OCI-LY1 (cell line): ENCODE measurements at regions not wholly inside any gene's neighbourhood (a gene's known extent, or its start where the extent isn't known, plus 50 kb on each side); places are given as distances from the start of the nearest gene placed in this dataset.
A peak's percentile ranks its signal among the peaks of the same experiment; 100 is the strongest.

Experiments used
- H2AFZ ChIP-seq: fragments of 200-600 bp; sonication (generic), shearing (Covaris generic); 2 replicates; pipeline ENCODE4 v1.6.0; 2014; ENCODE audit warnings: antibody characterized with exemption, mild to moderate bottlenecking, low read length
- H3F3A ChIP-seq: fragments of 200-600 bp; sonication (generic), shearing (Covaris generic); 2 replicates; pipeline ENCODE4 v1.6.0; 2014; ENCODE audit warnings: mild to moderate bottlenecking, antibody characterized with exemption, low read length, moderate library complexity; ENCODE audit not compliant: insufficient read depth
- H3K27ac ChIP-seq: fragments of 200-600 bp; sonication (generic); 2 replicates; pipeline ENCODE4 v1.5.1; 2014; ENCODE audit warnings: low read length, mixed run types, mild to moderate bottlenecking, low read depth; ENCODE audit not compliant: poor library complexity, severe bottlenecking
- H3K27me3 ChIP-seq: fragments of 200-600 bp; sonication (generic); 2 replicates; pipeline ENCODE4 v1.6.0; 2014; ENCODE audit warnings: antibody characterized with exemption, mild to moderate bottlenecking, low read length, moderate library complexity; ENCODE audit not compliant: insufficient read depth
- H3K36me3 ChIP-seq: fragments of 200-600 bp; sonication (generic); 2 replicates; pipeline ENCODE4 v1.6.1; 2014; ENCODE audit warnings: mild to moderate bottlenecking, antibody characterized with exemption, low read length, moderate library complexity, mixed read lengths; ENCODE audit not compliant: insufficient read depth
- H3K4me1 ChIP-seq: fragments of 200-600 bp; sonication (generic); 2 replicates; pipeline ENCODE4 v1.5.1; 2014; ENCODE audit warnings: mild to moderate bottlenecking, low read length, moderate library complexity; ENCODE audit not compliant: insufficient read depth, severe bottlenecking
- H3K4me2 ChIP-seq: fragments of 200-600 bp; sonication (generic), shearing (Covaris generic); 2 replicates; pipeline ENCODE4 v1.6.1; 2014; ENCODE audit warnings: low read length
- H3K4me3 ChIP-seq: fragments of 200-600 bp; sonication (generic); 2 replicates; pipeline ENCODE4 v1.5.1; 2014; ENCODE audit warnings: low read length, low read depth, mild to moderate bottlenecking, mixed read lengths; ENCODE audit not compliant: poor library complexity, severe bottlenecking
- H3K79me2 ChIP-seq: fragments of 200-600 bp; shearing (Covaris generic); 2 replicates; pipeline ENCODE4 v1.6.1; 2016; ENCODE audit warnings: mixed run types, low read length, mixed read lengths; ENCODE audit not compliant: insufficient read depth
- H3K9ac ChIP-seq: fragments of 200-600 bp; sonication (generic), shearing (Covaris generic); 2 replicates; pipeline ENCODE4 v1.6.1; 2014; ENCODE audit warnings: mild to moderate bottlenecking, low read length, mixed read lengths
- H3K9me2 ChIP-seq: fragments of 200-600 bp; sonication (generic), shearing (Covaris generic); 2 replicates; pipeline ENCODE4 v1.6.1; 2014; ENCODE audit warnings: low read depth, mild to moderate bottlenecking, low read length, mixed read lengths
- H3K9me3 ChIP-seq: fragments of 200-600 bp; shearing (Covaris generic); 2 replicates; pipeline ENCODE4 v1.6.1; 2014; ENCODE audit warnings: low read length, mixed read lengths
- H4K20me1 ChIP-seq: fragments of 200-600 bp; sonication (generic), shearing (Covaris generic); 2 replicates; pipeline ENCODE4 v1.6.0; 2016; ENCODE audit warnings: mild to moderate bottlenecking, low read length; ENCODE audit not compliant: insufficient read depth
- EZH2 ChIP-seq: fragments of 200-600 bp; sonication (generic), shearing (Covaris generic); IDR thresholded peaks from 2 replicates; pipeline ENCODE4 v1.8.0; 2017; ENCODE audit warnings: borderline replicate concordance, mixed run types, mild to moderate bottlenecking, antibody characterized with exemption, low read length, moderate library complexity, mixed read lengths
- TF ChIP-seq, protein P1 (sequence below): fragments of 200-600 bp; sonication (generic), shearing (Covaris generic); IDR thresholded peaks from 2 replicates; pipeline ENCODE4 v1.5.1; 2017; ENCODE audit warnings: mild to moderate bottlenecking, antibody characterized with exemption, low read length, moderate library complexity, mixed read lengths

DNA sequence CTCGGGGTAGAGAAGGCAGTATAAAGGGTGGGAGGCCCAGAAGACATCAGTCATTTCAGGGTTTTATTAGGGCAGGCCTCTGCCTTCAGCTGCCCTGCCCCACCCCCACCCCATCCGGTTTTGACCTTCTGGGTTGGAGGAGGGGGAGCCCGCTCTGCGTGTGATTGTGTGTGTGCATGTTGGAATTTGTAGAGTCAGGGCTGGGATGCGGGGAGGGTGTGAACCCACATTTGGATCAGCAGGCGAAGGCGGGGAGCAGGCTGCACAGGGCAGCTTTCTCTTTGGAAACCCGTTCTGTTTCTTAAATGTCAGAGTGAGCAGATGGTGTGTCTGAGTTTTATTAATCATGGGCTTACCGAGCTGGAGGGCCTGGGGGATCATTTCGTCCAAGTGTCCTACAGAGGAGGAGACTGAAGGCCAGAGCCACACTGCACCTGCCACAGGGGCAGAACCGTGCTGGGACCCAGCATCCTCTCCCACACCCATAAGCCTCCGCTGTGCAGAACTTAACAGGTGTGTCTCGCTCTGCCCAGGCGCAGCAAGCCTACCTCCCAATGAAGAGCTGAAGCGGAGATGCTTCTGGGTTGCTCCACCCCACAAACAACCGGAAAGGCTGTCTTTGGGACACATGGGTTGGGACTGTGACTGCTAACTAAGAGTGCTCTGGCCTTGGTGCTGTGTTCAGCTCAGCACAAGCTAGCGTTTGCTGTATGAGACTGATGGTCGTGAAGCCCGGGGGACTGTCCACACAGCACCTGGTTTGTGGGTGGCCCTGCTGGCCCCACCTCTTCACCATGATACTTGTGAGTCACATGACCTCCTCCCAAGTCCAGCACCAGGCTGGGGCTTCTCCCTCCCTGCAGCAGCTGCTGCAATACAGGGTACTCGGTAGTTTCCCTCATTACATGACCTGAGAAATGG is 70.9 kb upstream of the GSE1 start:
- TF ChIP-seq, protein P1, sequence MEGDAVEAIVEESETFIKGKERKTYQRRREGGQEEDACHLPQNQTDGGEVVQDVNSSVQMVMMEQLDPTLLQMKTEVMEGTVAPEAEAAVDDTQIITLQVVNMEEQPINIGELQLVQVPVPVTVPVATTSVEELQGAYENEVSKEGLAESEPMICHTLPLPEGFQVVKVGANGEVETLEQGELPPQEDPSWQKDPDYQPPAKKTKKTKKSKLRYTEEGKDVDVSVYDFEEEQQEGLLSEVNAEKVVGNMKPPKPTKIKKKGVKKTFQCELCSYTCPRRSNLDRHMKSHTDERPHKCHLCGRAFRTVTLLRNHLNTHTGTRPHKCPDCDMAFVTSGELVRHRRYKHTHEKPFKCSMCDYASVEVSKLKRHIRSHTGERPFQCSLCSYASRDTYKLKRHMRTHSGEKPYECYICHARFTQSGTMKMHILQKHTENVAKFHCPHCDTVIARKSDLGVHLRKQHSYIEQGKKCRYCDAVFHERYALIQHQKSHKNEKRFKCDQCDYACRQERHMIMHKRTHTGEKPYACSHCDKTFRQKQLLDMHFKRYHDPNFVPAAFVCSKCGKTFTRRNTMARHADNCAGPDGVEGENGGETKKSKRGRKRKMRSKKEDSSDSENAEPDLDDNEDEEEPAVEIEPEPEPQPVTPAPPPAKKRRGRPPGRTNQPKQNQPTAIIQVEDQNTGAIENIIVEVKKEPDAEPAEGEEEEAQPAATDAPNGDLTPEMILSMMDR: no peak
- no peak for TF ChIP-seq EZH2
- Histone ChIP-seq H3K27me3 (peaks cover 16% of the 10 kb centered on the region; the same call in 1 of the 2 replicates), H3K9me2 (no peaks in the 10 kb centered on the region), H3K9ac (peak overlapping the region; percentile 21; the same call in 1 of the 2 replicates), H4K20me1 (no peaks in the 10 kb centered on the region), H2AFZ (no peak overlapping the region), H3K9me3 (peaks cover 17% of the 10 kb centered on the region), H3K27ac (peak overlapping the region; percentile 74), H3K36me3 (peaks cover 14% of the 10 kb centered on the region; the same call in 1 of the 2 replicates), H3K4me3 (peak overlapping the region; percentile 14), H3K79me2 (no peaks in the 10 kb centered on the region), H3F3A (no peaks in the 10 kb centered on the region), H3K4me1 (peaks cover 38% of the 10 kb centered on the region), H3K4me2 (peak overlapping the region; percentile 25)

DNA sequence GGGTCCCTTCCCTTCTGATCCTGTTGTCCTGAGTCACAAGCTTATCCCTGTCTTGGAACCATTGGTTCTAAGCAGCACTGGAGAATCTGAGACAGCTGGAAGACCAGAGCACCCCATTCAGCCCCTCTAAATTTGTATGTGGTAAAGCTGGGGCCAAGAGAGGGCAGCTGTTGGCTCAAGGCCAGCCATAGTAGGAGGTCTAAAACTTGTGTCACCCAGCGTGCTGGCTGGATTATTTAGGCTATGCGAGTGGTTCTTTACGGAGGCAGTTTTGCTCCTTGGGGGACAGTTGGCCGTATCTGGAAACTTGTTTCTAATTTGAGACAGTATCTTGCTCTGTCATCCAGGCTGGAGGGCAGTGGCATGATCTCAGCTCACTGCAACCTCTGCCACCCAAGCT is 69.6 kb upstream of the GSE1 start:
- H3K9me3 ChIP-seq: peaks cover 17% of the 10 kb centered on the region
- peaks cover 14% of the 10 kb centered on the region; the same call in 1 of the 2 replicates for H3K36me3 ChIP-seq
- no peaks in the 10 kb centered on the region for H3K9me2 ChIP-seq
- no peak overlapping the region for H3K9ac ChIP-seq
- no peaks in the 10 kb centered on the region for H3K79me2 ChIP-seq
- no peak overlapping the region for H3K4me2 ChIP-seq
- H3K27me3 ChIP-seq: peaks cover 16% of the 10 kb centered on the region; the same call in 1 of the 2 replicates
- no peaks in the 10 kb centered on the region for H4K20me1 ChIP-seq
- no peak overlapping the region for H3K4me3 ChIP-seq
- peaks cover 38% of the 10 kb centered on the region for H3K4me1 ChIP-seq
- no peak overlapping the region for H2AFZ ChIP-seq
- no peak overlapping the region for H3K27ac ChIP-seq
- TF ChIP-seq, protein P1: no peak
- no peak for TF ChIP-seq EZH2
- no peaks in the 10 kb centered on the region for H3F3A ChIP-seq

GRCh38 chr16:85544016-85544415 is 69.1 kb upstream of the GSE1 start:
- H3K27ac ChIP-seq: no peak overlapping the region
- peaks cover 11% of the 10 kb centered on the region; the same call in 1 of the 2 replicates for H3K27me3 ChIP-seq
- no peak overlapping the region for H3K4me3 ChIP-seq
- no peak overlapping the region for H3K4me2 ChIP-seq
- peaks cover 38% of the 10 kb centered on the region for H3K4me1 ChIP-seq
- H3K9me2 ChIP-seq: no peaks in the 10 kb centered on the region
- H3K79me2 ChIP-seq: no peaks in the 10 kb centered on the region
- no peak overlapping the region for H2AFZ ChIP-seq
- H3K9me3 ChIP-seq: peaks cover 17% of the 10 kb centered on the region
- H3K9ac ChIP-seq: no peak overlapping the region
- no peaks in the 10 kb centered on the region for H4K20me1 ChIP-seq
- H3F3A ChIP-seq: no peaks in the 10 kb centered on the region
- no peak for TF ChIP-seq EZH2
- TF ChIP-seq, protein P1: no peak
- H3K36me3 ChIP-seq: peaks cover 14% of the 10 kb centered on the region; the same call in 1 of the 2 replicates
